Ovary (tissue), 3 donors: ENCODE measurements at regions not wholly inside any gene's neighbourhood (a gene's known extent, or its start where the extent isn't known, plus 50 kb on each side); places are given as distances from the start of the nearest gene placed in this dataset.

Experiments
- EP300 ChIP-seq: sonication (generic); formaldehyde crosslinking; IDR thresholded peaks from one replicate; pipeline ENCODE4 v1.6.1; 2017; ENCODE audit warnings: antibody characterized with exemption
- POLR2A ChIP-seq: fragments of 450-650 bp; IDR thresholded peaks from one replicate; pipeline ENCODE4 v1.6.1; 2017; ENCODE audit warnings: antibody characterized with exemption, mild to moderate bottlenecking, moderate library complexity
- TF ChIP-seq, protein P1 (sequence below), 3 donors: fragments of 450-650 bp in 2 of 3; fragments of 200-600 bp in 1 of 3; IDR thresholded peaks; one replicate each; pipeline versions ENCODE4 v1.5.1 to v1.8.0; 2016 to 2022; ENCODE audit warnings: antibody characterized with exemption in 3 of 3, mild to moderate bottlenecking in 1 of 3
- donor health status: DM: no; HTN: no; CAD: no.

GRCh38 chr14:71693381-71693780 lies 238.8 kb upstream of the RGS6 start:
- no peak for TF ChIP-seq POLR2A
- TF ChIP-seq, protein P1, sequence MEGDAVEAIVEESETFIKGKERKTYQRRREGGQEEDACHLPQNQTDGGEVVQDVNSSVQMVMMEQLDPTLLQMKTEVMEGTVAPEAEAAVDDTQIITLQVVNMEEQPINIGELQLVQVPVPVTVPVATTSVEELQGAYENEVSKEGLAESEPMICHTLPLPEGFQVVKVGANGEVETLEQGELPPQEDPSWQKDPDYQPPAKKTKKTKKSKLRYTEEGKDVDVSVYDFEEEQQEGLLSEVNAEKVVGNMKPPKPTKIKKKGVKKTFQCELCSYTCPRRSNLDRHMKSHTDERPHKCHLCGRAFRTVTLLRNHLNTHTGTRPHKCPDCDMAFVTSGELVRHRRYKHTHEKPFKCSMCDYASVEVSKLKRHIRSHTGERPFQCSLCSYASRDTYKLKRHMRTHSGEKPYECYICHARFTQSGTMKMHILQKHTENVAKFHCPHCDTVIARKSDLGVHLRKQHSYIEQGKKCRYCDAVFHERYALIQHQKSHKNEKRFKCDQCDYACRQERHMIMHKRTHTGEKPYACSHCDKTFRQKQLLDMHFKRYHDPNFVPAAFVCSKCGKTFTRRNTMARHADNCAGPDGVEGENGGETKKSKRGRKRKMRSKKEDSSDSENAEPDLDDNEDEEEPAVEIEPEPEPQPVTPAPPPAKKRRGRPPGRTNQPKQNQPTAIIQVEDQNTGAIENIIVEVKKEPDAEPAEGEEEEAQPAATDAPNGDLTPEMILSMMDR (IDR thresholded peaks at IDR 0.05), result no peak
- no peak for TF ChIP-seq EP300
